KMS-11 (cell line): ENCODE measurements at regions not wholly inside any gene's neighbourhood (a gene's known extent, or its start where the extent isn't known, plus 50 kb on each side); places are given as distances from the start of the nearest gene placed in this dataset.

ENCODE experiments used
- H2AFZ ChIP-seq: fragments of 200-600 bp; sonication (generic); 2 replicates; pipeline ENCODE4 v1.6.1; 2016; ENCODE audit warnings: antibody characterized with exemption, mixed run types, low read depth
- H3K27ac ChIP-seq: fragments of 200-600 bp; sonication (generic); 2 replicates; pipeline ENCODE4 v1.6.1; 2016; ENCODE audit warnings: mild to moderate bottlenecking, mixed run types
- H3K27me3 ChIP-seq: fragments of 200-600 bp; sonication (generic); 2 replicates; pipeline ENCODE4 v1.6.1; 2017; ENCODE audit warnings: mild to moderate bottlenecking, low read depth, mixed run types, moderate library complexity; ENCODE audit not compliant: insufficient read depth
- H3K36me3 ChIP-seq: fragments of 200-600 bp; sonication (generic); 2 replicates; pipeline ENCODE4 v1.6.1; 2017; ENCODE audit warnings: mild to moderate bottlenecking, mixed run types; ENCODE audit not compliant: insufficient read depth
- H3K4me1 ChIP-seq: fragments of 200-600 bp; sonication (generic); 2 replicates; pipeline ENCODE4 v1.6.1; 2016; ENCODE audit warnings: mild to moderate bottlenecking, low read depth, mixed run types; ENCODE audit not compliant: poor library complexity, severe bottlenecking
- H3K4me2 ChIP-seq: fragments of 200-600 bp; sonication (generic); 2 replicates; pipeline ENCODE4 v1.7.0; 2016; ENCODE audit warnings: mild to moderate bottlenecking, mixed run types
- H3K4me3 ChIP-seq: fragments of 200-600 bp; sonication (generic); IDR thresholded peaks from 2 replicates; pipeline ENCODE4 v1.6.1; 2017; ENCODE audit warnings: low read depth, low read length, mixed read lengths; ENCODE audit not compliant: insufficient read depth
- H3K79me2 ChIP-seq: fragments of 200-600 bp; sonication (generic); 2 replicates; pipeline ENCODE4 v1.6.1; 2016; ENCODE audit warnings: low read depth, mixed run types; ENCODE audit not compliant: insufficient read depth
- H3K9ac ChIP-seq: fragments of 200-600 bp; sonication (generic); 2 replicates; pipeline ENCODE4 v1.6.1; 2016; ENCODE audit warnings: mild to moderate bottlenecking, mixed run types
- H4K20me1 ChIP-seq: fragments of 200-600 bp; sonication (generic); 2 replicates; pipeline ENCODE4 v1.6.1; 2016; ENCODE audit warnings: mild to moderate bottlenecking, mixed run types; ENCODE audit not compliant: insufficient read depth
- TF ChIP-seq, protein P1 (sequence below): fragments of 200-600 bp; sonication (generic); conservative IDR thresholded peaks from 2 replicates; pipeline ENCODE4 v1.6.1; 2017; ENCODE audit warnings: low read depth, mild to moderate bottlenecking, antibody characterized with exemption, low read length, moderate library complexity, mixed read lengths

DNA sequence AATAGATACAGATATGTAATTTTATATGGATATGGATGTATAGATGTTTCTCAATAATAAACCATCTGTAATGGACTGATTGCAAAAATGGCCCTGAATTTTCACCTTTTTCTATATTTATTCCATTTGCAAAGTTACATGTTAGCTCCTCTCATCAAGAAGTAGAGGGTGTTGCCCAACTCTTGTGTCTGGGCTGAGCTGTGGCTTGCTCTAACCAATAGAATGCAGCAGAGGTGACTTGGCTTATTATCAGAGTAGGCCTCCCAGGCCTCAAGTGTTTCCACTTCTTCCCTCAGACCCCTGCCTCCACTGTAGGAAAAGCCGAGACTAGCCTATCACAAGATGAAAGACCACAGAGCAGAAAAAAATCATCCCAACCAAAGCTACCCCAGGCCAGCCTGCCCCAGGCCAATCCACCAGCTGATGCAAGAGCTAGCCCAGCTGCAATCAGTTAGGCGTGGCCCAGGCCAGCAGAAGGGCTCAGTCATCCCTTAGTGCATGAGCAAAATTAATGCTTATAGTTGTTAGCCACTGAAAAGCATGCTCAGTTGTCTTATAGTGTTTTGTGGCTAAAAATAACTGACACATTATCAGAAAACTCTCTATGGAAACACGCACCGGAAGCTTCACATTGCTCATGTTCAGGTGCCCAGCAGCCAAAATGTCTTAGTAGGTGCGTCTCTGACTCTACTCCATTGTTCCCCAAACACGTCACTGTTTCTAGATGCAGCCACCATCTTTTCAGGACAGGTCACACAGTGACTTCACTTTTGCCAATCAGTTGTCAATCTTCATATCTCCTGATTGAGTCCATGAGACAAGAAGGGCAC, 464.0 kb downstream of the FBXO15 start:
- Histone ChIP-seq H3K4me2 (no peak overlapping the region), H4K20me1 (no peaks in the 10 kb centered on the region), H3K79me2 (no peaks in the 10 kb centered on the region), H3K27ac (no peak overlapping the region), H3K4me1 (peaks cover 20% of the 10 kb centered on the region), H3K36me3 (no peaks in the 10 kb centered on the region), H3K27me3 (no peaks in the 10 kb centered on the region), H2AFZ (no peak overlapping the region), H3K9ac (no peak overlapping the region), H3K4me3 (no peak overlapping the region)
- TF ChIP-seq, protein P1, sequence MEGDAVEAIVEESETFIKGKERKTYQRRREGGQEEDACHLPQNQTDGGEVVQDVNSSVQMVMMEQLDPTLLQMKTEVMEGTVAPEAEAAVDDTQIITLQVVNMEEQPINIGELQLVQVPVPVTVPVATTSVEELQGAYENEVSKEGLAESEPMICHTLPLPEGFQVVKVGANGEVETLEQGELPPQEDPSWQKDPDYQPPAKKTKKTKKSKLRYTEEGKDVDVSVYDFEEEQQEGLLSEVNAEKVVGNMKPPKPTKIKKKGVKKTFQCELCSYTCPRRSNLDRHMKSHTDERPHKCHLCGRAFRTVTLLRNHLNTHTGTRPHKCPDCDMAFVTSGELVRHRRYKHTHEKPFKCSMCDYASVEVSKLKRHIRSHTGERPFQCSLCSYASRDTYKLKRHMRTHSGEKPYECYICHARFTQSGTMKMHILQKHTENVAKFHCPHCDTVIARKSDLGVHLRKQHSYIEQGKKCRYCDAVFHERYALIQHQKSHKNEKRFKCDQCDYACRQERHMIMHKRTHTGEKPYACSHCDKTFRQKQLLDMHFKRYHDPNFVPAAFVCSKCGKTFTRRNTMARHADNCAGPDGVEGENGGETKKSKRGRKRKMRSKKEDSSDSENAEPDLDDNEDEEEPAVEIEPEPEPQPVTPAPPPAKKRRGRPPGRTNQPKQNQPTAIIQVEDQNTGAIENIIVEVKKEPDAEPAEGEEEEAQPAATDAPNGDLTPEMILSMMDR, result no peak

DNA sequence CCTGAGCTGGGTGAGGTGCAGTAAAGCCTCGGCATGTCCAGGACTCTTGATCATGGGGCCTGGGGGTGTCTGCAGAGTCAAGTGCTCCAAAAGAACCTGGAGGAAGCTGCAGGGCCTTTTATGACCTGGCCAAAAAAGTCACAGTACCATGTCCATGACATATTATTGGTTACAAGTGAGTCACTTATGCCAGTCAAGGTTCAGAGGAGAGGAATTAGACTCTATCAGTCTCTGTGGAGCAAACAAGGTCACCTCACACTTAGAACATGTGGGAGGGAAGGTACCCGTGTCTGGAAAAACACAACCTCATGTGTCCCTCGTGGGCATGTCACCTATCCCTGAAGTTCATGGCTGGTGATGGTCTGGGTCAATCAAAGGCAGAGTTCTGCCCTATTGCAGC, 465.7 kb downstream of the FBXO15 start:
- no peaks in the 10 kb centered on the region for H3K36me3 ChIP-seq
- no peaks in the 10 kb centered on the region for H3K27me3 ChIP-seq
- no peak overlapping the region for H3K9ac ChIP-seq
- no peaks in the 10 kb centered on the region for H4K20me1 ChIP-seq
- H3K4me1 ChIP-seq, result peaks cover 20% of the 10 kb centered on the region
- no peak overlapping the region for H3K4me2 ChIP-seq
- H3K4me3 ChIP-seq, result no peak overlapping the region
- no peak overlapping the region for H3K27ac ChIP-seq
- H2AFZ ChIP-seq, result no peak overlapping the region
- no peaks in the 10 kb centered on the region for H3K79me2 ChIP-seq
- TF ChIP-seq, protein P1, result no peak

DNA sequence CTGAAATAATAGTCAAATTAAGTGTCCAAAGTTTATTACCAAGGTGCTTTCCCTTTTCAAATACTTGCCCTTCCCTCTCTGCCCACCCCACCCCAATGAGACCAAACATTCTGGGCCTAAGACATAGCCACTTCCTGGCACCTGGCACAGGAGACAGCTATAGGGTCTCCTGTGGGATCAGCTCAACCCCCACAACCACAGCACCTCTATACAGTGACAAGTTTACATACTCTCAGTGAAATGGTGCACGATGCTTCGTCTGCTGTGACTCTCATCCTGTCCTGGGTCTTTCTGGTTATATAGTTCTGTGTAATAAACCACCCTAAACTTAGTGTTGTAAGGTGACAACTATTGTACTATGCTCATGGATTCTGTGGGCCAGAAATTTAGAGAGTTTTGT, 466.2 kb downstream of the FBXO15 start:
- TF ChIP-seq, protein P1, result no peak
- no peaks in the 10 kb centered on the region for H3K36me3 ChIP-seq
- peaks cover 20% of the 10 kb centered on the region for H3K4me1 ChIP-seq
- H3K27ac ChIP-seq, result no peak overlapping the region
- H3K9ac ChIP-seq, result no peak overlapping the region
- no peaks in the 10 kb centered on the region for H4K20me1 ChIP-seq
- H2AFZ ChIP-seq, result no peak overlapping the region
- H3K4me3 ChIP-seq, result no peak overlapping the region
- H3K27me3 ChIP-seq, result no peaks in the 10 kb centered on the region
- no peaks in the 10 kb centered on the region for H3K79me2 ChIP-seq
- H3K4me2 ChIP-seq, result no peak overlapping the region

DNA sequence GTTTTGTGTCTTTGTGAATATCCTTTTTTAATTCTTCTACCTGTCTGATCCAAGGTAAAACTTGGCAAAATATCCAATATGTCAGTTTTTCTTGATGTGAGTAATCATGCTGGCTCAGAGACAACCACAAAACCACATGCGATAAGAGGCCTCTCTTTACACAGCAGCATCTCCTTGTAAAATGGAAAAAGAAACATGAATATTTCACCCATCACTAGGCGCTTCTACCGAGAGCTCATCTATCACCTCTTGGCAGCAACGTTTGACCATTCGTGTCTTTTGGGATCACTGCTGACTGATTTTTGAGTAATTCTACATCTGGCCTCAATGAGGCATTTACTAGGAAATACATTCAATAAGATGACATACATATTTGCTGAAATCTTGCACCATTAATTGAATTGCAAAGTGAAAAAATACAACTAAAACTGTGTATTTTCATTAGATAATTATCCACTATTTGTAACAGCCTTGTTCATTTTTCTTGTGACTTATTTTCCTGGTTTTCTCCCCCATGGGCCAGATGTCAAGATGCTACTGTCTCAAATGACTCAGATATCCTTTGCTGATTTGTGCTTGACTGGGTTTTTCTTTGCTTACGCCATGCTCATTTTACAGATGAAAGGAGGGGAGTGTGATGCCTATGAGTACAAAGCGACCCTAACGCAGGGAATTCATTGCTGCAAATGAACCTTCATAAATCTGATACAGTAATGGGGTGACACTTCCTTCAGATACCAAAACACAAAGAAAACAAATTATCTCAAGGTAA, 467.5 kb downstream of the FBXO15 start:
- Histone ChIP-seq H3K27me3 (no peaks in the 10 kb centered on the region), H2AFZ (no peak overlapping the region), H3K4me1 (peaks cover 20% of the 10 kb centered on the region), H3K4me3 (no peak overlapping the region), H3K79me2 (no peaks in the 10 kb centered on the region), H3K4me2 (peak overlapping the region; percentile 15; the same call in 1 of the 2 replicates), H4K20me1 (no peaks in the 10 kb centered on the region), H3K36me3 (no peaks in the 10 kb centered on the region), H3K9ac (no peak overlapping the region), H3K27ac (no peak overlapping the region)
- TF ChIP-seq, protein P1, result no peak
